Activated B cell treated with CpG ODN at 0.5 μM for 24 hours (primary cell): ENCODE measurements at regions not wholly inside any gene's neighbourhood (a gene's known extent, or its start where the extent isn't known, plus 50 kb on each side); places are given as distances from the start of the nearest gene placed in this dataset.

Source experiments
- ATAC-seq: fragments of 200-7000 bp; cut with Tn5 transposase; one replicate; pipeline ENCODE4 v1.10.0; 2021; ENCODE audit warnings: low read depth, mild to moderate bottlenecking, moderate library complexity
- CTCF ChIA-PET: fragments of 350-600 bp; sonication (Branson Sonifier 250); formaldehyde crosslinking; loops from one replicate; lab custom pipeline; 2021; ENCODE audit warnings: antibody characterized with exemption; lab: Charles Lee
- POLR2A ChIA-PET: fragments of 350-600 bp; sonication (Branson Sonifier 250); formaldehyde crosslinking; loops from one replicate; lab custom pipeline; 2021; ENCODE audit warnings: antibody characterized with exemption; lab: Charles Lee
- DNase-seq: peaks from one replicate; pipeline ENCODE4 v3.0.0; 2022
- H3K27ac Mint-ChIP-seq: one replicate; pipeline ENCODE4 v1.8.0; 2020; ENCODE audit warnings: mixed read lengths
- H3K27me3 Mint-ChIP-seq: one replicate; pipeline ENCODE4 v1.8.0; 2021; ENCODE audit warnings: mixed read lengths
- H3K36me3 Mint-ChIP-seq: one replicate; pipeline ENCODE4 v1.8.0; 2021; ENCODE audit warnings: low read depth, mixed read lengths
- H3K4me1 Mint-ChIP-seq: one replicate; pipeline ENCODE4 v1.8.0; 2021; ENCODE audit warnings: mixed read lengths
- H3K4me3 Mint-ChIP-seq: one replicate; pipeline ENCODE4 v1.8.0; 2020; ENCODE audit warnings: mild to moderate bottlenecking, mixed read lengths
- H3K9me3 Mint-ChIP-seq: one replicate; pipeline ENCODE4 v1.8.0; 2020; ENCODE audit warnings: mixed read lengths
- CTCF ChIP-seq: fragments of 200-600 bp; IDR thresholded peaks from one replicate; pipeline ENCODE4 v1.8.0; 2022; ENCODE audit warnings: antibody characterized with exemption, mild to moderate bottlenecking
- intact Hi-C: fragments of 100-400 bp; cut with micrococcal nuclease; formaldehyde crosslinking; loops from one replicate; pipeline ENCODE4 v1.15.1; 2024

DNA sequence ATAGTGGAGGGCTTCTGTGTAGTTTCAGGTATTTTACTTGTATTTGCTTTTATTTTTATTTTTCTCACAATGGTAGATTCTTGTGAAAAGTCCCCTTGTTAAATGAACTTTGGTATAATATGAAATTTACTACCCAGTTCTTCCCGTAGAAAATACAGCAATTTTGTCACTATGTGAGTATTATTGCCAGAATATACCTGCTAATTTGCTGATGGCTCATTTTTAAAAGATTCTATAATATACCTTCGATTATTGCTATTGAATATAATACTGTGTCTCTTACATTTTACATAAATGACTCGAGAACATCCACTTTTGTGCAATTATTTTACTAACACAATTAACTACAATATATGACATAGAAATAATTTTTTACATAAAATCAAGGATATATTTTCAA lies 262.3 kb upstream of the NOVA1 start:
- ChIA-PET CTCF (no interaction called here), POLR2A (no interaction called here)
- Mint-ChIP-seq H3K27ac (no peak overlapping the region), H3K36me3 (no peaks in the 10 kb centered on the region), H3K9me3 (peaks cover 2% of the 10 kb centered on the region), H3K27me3 (no peaks in the 10 kb centered on the region), H3K4me1 (no peaks in the 10 kb centered on the region), H3K4me3 (no peak overlapping the region)
- intact Hi-C loops = no loop called here
- DNase-seq (no peak), ATAC-seq (no peak)
- no peak for TF ChIP-seq CTCF

DNA sequence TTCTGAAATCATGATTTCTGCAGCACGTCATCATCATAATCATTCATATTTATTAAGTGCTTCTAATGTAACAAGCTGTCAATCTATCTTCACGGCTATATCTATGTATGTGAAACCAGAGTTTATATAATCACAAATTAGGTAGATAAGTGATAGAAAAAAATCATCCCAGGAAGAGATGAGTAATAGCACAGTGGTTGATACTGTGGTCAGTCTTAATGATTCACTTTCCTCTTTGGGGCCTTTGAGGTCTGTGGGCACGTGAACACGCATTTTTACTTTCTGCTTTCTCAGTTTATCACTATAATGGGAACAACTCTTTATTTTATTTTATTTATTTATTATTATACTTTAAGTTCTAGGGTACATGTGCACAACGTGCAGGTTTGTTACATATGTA lies 265.9 kb upstream of the NOVA1 start:
- peaks cover 2% of the 10 kb centered on the region for H3K9me3 Mint-ChIP-seq
- DNase-seq (no peak), ATAC-seq (no peak)
- TF ChIP-seq CTCF = no peak
- no peak overlapping the region for H3K27ac Mint-ChIP-seq
- H3K4me1 Mint-ChIP-seq = no peaks in the 10 kb centered on the region
- no peaks in the 10 kb centered on the region for H3K27me3 Mint-ChIP-seq
- H3K4me3 Mint-ChIP-seq = no peak overlapping the region
- intact Hi-C loops = no loop called here
- ChIA-PET POLR2A (no interaction called here), CTCF (no interaction called here)
- H3K36me3 Mint-ChIP-seq = no peaks in the 10 kb centered on the region

- no peak for TF ChIP-seq CTCF
- Mint-ChIP-seq H3K27me3 (no peaks in the 10 kb centered on the region), H3K4me3 (no peak overlapping the region), H3K36me3 (no peaks in the 10 kb centered on the region), H3K9me3 (peaks cover 2% of the 10 kb centered on the region), H3K4me1 (no peaks in the 10 kb centered on the region), H3K27ac (no peak overlapping the region)
- DNase-seq = no peak
- intact Hi-C loops = no loop called here
- no peak for ATAC-seq
- CTCF ChIA-PET = no interaction called here
- POLR2A ChIA-PET = no interaction called here
Measured at GRCh38 chr14:26866721-26867120, 268.9 kb upstream of the NOVA1 start.

DNA sequence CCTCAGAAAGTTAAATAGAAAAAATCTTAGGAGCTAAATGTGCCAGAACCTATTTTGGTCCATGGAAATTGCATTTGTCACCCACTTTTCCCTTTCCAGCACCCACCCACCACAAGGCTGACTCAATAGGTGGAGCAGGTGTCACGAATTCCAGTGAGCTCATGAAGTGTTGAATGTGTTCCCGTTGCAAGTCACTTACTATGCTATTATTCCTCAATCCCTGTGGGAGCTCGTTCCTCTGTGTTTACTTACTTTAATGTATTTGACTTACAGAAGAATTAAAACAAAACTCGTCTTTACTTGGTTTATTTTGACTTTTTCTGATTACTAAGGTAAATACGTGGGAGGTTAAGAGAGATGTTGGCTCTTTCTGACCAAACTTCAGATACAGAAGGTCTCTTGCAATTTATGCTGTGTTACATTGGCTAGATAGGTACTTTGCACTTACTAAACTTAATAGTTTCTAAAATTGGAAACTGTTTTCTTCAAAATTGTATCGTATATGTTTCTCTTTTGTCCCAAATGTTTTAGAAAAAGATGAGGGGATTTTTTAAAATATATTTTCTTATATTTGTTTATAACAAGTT lies 269.4 kb upstream of the NOVA1 start:
- no peak for TF ChIP-seq CTCF
- intact Hi-C loops = no loop called here
- Mint-ChIP-seq H3K9me3 (peaks cover 2% of the 10 kb centered on the region), H3K4me1 (no peaks in the 10 kb centered on the region), H3K4me3 (no peak overlapping the region), H3K27ac (no peak overlapping the region), H3K27me3 (no peaks in the 10 kb centered on the region), H3K36me3 (no peaks in the 10 kb centered on the region)
- no peak for ATAC-seq
- DNase-seq = no peak
- POLR2A ChIA-PET = no interaction called here
- CTCF ChIA-PET = no interaction called here

DNA sequence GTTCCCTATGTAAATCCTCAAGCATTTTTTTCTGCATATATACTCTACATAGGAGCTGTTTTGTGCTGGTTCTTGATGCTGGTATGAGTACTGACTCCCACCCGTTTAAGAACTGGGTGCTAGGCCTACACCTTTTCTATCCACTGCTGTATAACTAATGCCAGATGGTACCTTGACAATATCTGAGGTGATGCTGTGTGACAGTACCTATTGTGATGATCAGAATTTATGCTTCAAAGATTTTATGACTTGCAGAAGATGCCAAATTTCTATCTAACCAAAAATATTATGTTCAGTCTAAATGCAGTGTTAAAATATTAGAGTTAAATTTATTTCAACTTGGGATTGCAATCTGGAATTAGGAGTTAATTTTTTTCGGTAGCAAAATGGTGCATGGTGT lies 272.3 kb upstream of the NOVA1 start:
- H3K4me3 Mint-ChIP-seq = no peak overlapping the region
- H3K9me3 Mint-ChIP-seq = peaks cover 2% of the 10 kb centered on the region
- no peak overlapping the region for H3K27ac Mint-ChIP-seq
- H3K27me3 Mint-ChIP-seq = no peaks in the 10 kb centered on the region
- CTCF ChIA-PET = no interaction called here
- POLR2A ChIA-PET = no interaction called here
- intact Hi-C loops = no loop called here
- TF ChIP-seq CTCF = no peak
- ATAC-seq (no peak), DNase-seq (no peak)
- no peaks in the 10 kb centered on the region for H3K4me1 Mint-ChIP-seq
- H3K36me3 Mint-ChIP-seq = no peaks in the 10 kb centered on the region
